Suppressor macrophage treated with lipopolysaccharide for 1 hour (primary cell): ENCODE measurements at regions not wholly inside any gene's neighbourhood (a gene's known extent, or its start where the extent isn't known, plus 50 kb on each side); places are given as distances from the start of the nearest gene placed in this dataset.
"Not testable (repeated sequence)": the region's sequence is repeated elsewhere in the genome, so short reads cannot be mapped to it uniquely, and the experiment has no call there.

Experiments
- DNase-seq, 3 donors: peaks; one replicate each; pipeline ENCODE4 v3.0.0-alpha.2; 2020 to 2022

DNA sequence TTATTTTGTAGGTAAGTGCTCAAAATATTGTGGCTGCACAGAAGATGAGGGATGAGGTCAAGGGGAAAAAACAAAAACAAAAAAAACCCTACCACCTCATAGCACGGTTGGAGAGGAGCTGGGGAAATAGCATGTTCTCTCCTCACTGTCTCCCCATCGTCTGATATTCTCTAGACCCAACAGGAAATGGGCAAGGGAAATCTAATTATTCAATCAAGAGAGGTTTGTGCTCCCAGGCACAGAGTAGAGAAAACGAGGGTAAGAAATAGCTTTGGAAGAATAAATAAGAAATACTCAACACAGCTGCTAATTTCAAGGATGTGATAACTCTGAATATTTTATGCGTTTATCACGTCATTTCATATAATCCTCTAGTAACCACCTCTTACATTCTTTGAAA, 619.2 kb upstream of the GNPDA2 start:
- no peak for DNase-seq

DNA sequence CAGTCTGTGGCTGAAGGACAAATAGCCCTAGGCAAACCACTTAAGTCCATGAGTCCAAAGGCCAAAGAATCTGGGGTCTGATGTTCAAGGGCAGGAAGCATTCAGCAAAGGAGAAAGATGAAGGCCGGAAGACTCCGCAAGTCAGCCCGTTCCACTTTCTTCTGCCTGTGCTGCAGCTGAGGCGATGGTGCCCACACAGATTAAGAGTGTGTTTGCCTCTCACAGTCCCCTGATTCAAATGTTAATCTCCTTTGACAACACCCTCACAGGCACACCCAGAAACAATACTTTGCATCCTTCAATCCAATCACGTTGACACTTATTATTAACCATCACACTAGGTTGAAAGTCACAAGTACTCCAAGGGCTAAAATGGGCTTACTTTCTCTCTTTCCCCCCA, 605.4 kb upstream of the GNPDA2 start:
- no peak for DNase-seq

DNA sequence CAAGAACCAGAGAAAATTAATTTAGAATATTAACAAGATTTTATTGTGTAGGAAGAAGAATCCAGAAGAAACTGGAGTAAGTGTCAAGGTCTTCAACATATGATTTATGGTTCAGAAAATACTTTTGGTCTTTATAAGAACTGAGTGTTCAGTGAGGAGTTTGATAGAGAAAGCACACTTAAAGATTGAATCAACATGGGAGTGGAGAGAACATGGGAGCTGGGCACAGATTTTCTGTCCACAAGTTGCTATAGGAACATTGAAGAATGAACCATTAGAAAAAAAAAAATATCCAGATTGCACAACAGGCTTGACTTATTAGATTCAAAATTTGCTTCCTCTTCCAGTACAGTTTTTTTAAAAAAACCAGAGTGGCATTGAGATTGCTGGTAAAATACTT, 601.2 kb upstream of the GNPDA2 start:
- no peak for DNase-seq

DNA sequence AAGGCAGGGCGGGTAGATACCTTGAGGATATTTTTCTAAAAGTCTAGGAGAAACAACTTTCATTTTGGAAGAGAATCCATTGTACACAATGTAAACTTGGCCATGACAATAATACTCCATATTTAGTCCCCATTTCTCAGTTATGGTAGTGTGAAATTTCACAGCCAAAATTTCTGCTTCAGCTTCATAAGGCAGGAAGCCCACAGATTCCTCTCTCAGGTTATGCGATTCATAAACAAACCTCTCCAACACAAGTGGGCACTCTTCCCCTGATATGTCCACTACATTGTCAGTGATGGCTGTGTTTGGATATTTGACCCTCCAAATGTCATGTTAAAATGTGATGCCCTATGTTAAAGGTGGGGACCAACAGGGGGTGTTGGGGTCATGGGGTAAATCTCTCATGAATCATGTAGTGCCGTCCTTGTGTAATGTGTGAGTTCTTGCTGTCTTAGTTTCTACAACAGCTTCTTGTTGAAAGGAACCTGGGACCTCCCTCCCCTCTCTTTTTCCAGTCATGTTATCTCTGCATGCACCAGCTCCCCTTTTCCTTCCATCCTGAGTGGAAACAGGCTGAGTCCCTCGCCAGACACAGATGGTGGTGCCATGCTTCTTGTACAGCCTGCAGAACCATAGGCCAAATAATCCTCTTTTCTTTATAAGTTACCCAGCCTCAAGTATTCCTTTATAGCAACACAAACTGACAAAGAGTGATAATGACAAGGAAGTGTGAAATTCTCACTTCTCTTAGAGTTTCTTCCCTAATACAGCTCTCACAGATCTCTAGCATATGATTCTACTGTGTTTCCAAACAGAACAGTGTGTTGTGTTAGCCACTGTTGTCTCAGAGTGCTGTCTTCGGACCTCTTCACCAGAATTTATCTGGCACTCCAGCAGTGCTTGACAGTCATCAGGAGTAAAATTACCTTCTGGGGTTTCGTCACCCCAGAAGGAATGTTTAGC, 598.4 kb upstream of the GNPDA2 start:
- no peak for DNase-seq

DNA sequence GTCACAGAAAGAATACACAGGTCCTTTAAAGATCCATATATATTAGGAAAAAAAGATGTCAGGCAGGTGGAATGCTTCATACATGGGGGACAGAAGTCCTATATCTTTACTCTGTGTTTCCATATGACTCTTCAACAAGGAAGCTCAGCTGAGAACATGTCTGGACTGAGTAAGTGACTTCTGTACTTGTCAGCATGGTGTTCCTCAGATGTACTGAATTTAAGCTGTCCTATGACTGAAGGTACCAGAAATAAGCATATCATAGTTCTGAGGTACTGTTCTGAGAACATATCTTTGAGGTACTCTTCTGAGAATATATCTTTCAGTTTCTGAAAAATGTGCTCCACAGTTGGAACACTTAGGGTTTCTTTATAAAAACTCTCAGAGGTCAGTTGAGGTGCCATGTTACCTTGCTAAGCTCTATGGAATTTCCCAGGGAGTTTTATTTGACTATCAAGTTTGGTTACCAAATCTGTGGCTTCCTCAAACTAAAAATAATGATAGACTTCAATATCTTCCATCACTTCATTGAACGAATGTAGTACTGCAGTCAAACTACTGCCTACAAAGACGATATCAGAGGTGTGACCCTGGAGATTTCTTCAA, 597.2 kb upstream of the GNPDA2 start:
- no peak for DNase-seq

DNA sequence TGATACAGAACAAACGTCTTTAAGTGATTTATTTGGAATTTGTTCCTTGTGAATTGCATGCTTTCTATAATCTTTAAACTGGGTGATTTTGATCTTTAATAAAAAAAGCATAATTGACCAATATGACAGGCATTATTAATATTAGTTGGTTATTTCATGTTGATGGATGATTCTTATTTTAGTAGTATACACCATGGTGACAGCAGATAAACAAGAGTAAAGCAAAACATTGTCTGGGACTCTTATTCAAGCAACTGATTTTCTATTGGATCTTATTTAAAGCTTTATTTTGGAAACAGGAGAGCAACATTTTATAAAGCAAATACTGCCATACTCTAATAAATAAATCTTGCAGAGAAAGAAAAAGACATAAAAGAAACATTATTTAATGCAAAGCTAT, 591.4 kb upstream of the GNPDA2 start:
- DNase-seq = no peak

DNA sequence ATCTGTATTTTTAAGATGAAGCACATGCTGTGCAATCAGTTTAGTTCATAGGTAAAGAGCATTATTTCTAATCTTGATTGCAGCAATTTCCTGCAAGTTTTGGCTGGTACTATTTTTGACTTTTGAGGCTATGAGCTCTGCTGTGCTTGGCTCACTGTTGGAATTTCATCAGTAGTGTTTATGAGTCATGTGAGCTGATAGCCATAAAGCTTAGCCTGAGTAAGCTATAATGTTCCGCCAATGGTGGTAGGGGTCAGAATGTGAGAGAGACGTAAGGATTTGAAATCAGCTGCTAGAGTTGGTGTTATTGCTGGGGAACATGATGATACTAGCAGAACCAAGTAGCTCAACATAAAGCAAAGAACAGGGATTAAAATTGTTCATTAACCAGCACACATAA, 590.9 kb upstream of the GNPDA2 start:
- no peak for DNase-seq

DNA sequence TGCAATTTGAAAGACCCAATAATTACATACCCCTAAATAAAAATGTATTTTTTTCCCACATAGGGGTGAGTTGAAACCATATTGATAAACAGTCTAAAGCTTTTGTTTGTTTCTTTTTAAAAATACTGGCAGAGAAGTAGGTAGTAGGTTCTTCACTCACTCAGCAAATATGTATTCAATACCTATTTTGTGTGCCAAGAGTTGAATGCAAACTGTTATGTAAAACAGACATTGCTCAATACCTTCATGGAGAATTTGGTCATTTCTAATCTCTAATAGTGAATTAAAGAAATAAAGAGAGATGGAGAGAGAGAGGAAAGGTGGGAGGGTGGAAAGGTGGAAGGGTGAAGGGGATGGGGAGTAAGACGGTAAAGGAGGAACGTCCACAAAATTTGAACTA, 589.9 kb upstream of the GNPDA2 start:
- DNase-seq = no peak

DNA sequence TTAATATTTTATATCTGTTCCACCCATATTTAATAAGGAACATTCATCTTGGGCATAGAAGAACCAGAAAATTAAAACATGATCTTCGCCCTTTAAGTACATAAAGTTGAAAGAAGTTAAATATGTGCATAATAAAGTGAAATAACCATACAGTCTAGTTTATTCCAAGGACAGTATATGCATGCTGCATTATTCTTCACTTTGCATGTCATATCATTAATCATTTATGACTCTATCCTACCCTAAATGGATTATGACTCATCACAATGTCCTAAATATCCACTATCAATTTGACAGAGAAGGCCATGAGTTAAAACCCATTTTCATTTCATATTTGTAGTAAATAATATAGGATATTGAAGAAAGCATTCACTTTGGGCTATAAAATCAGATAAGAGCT, 576.5 kb upstream of the GNPDA2 start:
- no peak for DNase-seq

DNA sequence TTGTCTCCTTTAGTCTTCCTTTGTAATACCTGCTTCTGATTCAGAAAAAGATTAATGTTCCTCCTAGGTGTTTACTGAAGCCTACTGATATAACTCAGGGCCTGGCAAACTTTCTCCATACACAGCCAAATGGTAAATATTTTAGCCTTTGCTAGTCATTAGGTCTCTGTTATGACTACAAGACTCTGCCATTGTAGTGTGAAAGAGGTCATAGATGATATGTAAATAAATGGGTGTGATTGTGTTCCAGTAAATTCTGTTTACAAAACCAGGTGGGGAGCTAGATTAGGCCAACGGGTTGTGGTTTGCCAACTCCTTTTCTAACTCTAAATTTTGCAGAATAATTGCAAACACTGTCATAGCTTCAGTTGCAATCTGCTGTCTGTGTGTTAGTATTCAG, 568.1 kb upstream of the GNPDA2 start:
- no peak for DNase-seq

DNA sequence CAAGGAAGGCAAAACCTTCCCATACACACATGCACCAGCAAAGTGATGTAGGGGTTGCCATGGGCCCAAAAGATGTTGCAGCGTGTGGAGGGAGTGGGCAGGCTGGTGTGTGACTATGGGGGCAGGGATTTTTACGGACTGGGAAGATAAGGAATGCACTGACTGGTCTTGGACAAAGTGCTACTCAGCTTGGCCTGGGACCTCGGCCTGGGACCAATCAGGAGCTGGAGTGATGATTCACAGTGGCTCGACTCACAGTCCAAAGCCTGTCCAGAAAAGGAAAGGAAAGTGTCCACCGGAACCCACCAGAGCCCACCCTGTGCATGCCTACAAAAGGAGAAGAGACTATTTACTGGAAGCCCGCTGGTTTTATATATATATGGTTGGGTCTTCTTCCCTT, 567.0 kb upstream of the GNPDA2 start:
- DNase-seq = no peak

DNA sequence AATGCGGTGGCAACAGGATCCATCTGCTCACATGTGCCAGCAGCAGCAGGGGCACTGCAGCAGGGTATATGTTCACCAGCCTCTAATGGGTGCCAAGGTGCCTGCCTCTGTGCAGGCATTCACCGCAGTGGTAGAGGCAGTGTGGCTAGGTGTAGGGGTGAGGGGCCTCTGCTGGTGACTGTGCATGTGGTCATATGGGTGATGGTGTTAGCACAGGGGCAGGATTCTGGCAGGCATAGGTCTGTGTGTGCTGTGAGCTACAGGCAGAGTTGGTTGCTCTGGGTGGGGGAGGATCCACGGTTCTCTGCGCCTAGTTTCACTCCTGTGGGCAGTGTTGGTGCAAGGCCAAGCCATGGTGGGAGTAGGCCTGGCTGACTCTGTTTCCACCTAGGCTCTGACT, 566.5 kb upstream of the GNPDA2 start:
- no peak for DNase-seq

DNA sequence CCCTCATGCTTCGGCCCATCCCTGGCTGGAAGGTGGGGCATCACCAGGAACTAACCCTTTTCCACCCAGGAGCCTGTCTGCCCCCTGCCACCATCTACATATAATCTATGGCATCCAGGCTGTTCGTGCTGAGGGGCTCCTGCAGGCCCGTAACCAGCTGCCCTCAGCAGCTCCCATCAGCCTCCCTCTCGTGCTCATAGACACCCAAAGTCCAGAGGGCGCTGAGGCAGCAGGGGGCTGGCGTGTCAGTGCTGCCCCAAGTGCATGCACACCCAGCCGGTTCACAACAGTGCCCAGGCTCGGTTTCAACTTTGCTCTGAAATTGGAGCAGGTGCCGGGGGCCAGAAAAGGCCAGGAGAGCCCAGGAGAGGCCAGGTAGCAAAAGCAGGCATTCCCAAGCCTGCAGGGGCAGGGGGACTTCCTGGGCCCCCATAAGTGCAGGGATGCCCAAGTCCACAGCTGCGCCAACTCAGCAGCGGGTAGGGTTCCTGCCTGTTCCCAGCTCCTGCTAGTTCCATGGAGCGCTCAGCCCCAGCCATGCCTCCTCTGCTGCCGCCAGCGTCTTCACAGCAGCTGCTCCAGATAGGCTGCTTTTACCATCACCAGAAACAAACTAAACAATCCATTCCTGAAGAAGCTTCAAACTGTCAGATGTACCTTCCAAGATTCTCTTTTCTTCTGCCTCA, 558.2 kb upstream of the GNPDA2 start:
- no peak for DNase-seq

DNA sequence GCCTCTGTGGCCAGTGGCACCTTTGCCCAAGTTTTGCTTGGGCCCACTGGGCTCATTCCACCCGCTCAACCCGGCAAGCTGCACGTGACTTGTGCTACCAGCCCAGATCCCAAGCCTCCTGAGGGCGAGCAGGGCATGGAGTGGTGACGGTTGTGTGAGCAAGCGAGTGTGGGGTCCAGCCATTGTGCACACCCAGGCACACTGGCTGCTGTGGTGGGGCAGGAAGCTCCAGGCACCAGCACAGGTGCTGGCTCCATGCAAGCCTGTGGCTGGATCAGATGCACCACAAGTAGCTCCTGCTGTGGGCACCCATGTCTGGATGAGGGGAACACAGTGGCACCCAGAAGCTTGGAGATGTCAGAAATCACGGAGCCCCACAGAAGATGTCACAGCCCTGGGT, 557.0 kb upstream of the GNPDA2 start:
- DNase-seq = no peak

DNA sequence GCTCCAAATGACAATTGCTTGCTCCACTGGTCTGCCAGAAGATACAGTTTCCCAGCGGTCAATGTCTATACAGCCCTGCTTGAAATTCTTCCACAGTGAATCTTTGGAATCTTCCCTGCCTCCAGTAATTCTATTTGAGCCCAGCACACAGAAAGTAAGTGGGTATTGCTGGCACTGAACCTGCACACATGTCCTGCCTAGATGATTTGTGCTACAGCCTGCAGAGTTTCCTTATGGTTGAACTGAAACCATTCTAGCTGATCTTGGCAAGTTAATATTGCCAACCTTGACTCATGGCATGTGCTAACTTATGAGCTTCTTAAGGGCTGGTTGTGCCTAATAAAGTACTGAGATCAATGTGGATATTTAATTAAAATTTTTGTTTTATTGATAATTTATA, 553.8 kb upstream of the GNPDA2 start:
- DNase-seq = no peak

DNA sequence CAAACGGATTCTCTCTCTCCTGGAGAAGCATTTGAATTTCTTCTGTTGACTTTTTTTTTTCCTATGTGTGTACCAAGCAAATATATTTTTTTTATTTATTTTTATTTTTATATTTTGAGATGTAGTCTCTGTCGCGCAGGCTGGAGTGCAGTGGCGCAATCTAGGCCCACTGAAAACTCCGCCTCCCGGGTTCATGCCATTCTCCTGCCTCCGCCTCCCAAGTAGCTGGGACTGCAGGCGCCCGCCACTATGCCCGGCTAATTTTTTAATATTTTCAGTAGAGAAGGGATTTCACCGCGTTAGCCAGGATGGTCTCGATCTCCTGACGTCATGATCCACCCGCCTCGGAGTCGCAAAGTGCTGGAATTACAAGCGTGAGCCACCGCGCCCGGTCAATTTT, 549.5 kb upstream of the GNPDA2 start:
- no peak for DNase-seq

DNA sequence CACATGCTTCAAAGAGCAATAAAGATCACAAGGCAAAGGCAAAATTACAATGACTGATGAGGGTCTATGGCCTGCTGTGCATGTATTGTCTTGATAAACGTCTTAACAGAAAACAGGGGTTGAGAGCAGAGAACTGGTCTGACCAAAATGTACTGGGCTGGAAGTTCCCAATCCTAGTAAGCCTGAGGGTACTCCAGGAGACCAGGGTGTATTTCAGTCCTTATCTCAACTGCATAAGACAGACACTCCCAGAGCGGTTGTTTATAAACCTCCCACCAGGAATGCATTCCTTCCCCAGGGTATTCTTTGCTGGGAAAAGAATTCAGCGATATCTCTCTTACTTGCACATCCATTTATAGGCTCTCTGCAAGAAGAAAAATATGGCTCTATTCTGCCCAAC, 521.8 kb upstream of the GNPDA2 start:
- DNase-seq = not testable (repeated sequence)

DNA sequence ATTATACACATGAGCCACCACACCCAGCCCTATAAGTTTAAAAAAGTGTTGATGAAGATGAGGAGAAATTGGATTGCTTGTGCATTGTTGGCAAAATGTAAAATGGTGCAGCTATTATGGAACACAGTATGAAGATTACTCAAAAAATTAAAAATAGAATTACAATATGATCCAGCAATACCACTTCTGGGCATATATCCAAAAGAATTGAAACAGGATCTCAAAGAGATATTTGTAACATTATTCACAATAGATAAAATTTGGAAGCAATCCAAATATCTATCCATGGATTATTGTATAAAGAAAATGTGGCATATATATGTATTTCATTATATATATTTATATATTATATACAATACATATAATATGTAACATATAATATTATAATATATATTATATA, 515.6 kb upstream of the GNPDA2 start:
- DNase-seq = no peak

DNA sequence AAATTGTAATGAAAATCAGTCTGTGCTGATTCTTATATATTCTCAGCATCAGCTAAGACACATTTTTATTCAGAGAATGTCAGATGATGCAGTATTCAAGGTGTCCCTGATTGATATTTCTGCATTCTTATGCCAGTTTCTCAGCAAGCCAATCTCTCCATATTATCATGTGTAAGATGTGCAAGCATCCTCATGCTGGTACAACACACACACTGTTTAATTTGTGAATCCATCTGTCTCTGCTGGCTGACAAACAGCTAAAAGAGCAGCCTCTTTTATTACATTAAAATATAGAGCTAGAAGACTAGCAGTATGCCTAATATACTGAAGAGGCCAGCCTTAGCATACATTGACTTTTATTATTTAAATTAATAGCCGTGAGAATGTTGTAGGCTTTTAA, 502.9 kb upstream of the GNPDA2 start:
- no peak for DNase-seq

DNA sequence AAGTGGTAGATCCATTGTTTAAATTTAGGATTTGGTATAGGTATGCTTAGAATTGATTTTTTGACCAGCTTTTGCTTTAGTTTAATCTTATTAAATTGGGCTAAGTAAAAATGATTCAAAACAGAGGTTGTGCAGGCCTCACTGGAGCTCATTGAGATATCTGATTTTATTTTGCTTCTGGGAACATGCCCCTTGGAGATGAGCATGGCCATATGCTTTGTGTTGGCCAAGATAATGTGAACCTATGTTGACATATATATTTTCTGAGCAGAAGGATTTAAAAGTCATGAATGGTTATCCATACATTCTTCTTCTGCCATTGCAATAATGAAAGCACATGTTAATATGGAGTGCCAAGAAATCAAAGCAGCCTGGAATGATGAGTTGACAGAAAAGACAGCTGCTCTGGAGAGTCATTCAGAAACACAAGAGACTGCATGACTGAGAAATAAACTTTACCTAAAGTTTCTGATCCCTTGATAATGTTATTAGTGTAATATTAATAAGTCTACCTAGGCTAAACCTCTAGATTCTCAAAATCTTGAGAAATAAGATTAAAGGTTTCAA, 489.7 kb upstream of the GNPDA2 start:
- DNase-seq = no peak

DNA sequence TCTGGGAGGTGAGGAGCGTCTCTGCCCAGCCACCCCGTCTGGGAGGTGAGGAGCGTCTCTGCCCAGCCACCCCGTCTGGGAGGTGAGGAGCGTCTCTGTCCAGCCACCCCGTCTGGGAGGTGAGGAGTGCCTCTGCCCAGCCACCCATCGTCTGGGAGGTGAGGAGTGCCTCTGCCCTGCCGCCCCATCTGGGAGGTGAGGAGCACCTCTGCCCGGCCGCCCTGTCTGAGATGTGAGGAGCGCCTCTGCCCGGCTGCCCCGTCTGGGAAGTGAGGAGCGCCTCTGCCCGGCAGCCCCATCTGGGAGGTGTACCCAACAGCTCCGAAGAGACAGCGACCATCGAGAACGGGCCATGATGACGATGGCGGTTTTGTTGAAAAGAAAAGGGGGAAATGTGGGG, 482.1 kb upstream of the GNPDA2 start:
- not testable (repeated sequence) for DNase-seq

DNA sequence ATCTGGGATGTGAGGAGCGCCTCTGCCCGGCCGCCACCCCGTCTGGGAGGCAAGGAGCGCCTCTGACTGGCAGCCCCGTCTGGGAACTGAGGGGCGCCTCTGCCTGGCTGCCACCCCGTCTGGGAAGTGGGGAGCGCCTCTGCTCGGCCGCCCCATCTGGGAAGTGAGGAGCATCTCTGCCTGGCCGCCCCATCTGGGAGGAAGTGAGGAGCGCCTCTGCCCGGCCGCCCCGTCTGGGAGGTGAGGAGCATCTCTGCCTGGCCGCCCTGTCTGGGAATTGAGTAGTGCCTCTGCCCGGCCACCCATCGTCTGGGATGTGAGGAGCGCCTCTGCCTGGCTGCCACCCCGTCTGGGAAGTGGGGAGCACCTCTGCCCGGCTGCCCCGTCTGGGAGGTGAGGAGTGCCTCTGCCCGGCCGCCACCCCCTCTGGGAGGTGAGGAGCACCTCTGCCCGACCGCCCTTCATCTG, 481.5 kb upstream of the GNPDA2 start:
- not testable (repeated sequence) for DNase-seq

DNA sequence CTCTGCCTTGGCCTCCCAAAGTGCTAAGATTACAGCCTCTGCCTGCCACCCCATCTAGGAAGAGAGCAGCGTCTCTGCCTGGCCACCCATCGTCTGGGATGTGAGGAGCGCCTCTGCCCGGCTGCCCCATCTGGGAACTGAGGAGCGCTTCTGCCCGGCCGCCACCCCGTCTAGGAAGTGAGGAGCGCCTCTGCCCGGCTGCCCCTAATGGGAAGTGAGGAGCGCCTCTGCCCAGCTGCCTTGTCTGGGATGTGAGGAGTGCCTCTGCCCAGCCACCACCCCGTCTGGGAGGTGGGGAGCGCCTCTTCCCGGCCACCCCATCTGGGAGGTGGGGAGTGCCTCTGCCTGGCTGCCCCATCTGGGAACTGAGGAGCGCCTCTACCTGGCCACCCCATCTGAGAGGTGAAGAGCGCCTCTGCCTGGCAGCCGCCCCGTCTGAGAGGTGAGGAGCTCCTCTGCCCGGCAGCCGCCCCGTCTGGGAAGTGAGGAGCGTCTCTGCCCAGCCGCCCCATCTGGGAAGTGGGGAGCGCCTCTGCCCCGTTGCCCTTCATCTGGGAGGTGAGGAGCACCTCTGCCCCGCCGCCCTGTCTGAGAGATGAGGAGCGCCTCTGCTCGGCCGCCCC, 481.0 kb upstream of the GNPDA2 start:
- DNase-seq = not testable (repeated sequence)
